Neural cell (in vitro differentiated cells): ENCODE measurements at regions not wholly inside any gene's neighbourhood (a gene's known extent, or its start where the extent isn't known, plus 50 kb on each side); places are given as distances from the start of the nearest gene placed in this dataset.

Experiments used
- H2AFZ ChIP-seq: fragments of 200-600, 300-800 bp; sonication (generic), shearing (Covaris generic); 2 replicates; pipeline ENCODE4 v1.6.0; 2014; ENCODE audit warnings: low read depth, mild to moderate bottlenecking, antibody characterized with exemption, low read length, moderate library complexity
- H3F3A ChIP-seq: fragments of 200-600 bp; shearing (Covaris generic); 2 replicates; pipeline ENCODE4 v1.6.1; 2016; ENCODE audit warnings: mild to moderate bottlenecking, moderate library complexity, mixed read lengths, antibody characterized with exemption, low read length; ENCODE audit not compliant: insufficient read depth, poor library complexity, severe bottlenecking
- H3K27ac ChIP-seq: fragments of 200-600, 300-800 bp; sonication (generic), shearing (Covaris generic); 2 replicates; pipeline ENCODE4 v1.5.1; 2014; ENCODE audit warnings: mild to moderate bottlenecking, low read length, moderate library complexity
- H3K27me3 ChIP-seq: fragments of 300-800, 200-600 bp; sonication (generic), shearing (Covaris generic); 2 replicates; pipeline ENCODE4 v1.6.0; 2014; ENCODE audit warnings: mild to moderate bottlenecking, low read depth, low read length, moderate library complexity; ENCODE audit not compliant: insufficient read depth
- H3K36me3 ChIP-seq: fragments of 300-800, 200-600 bp; sonication (generic), shearing (Covaris generic); 2 replicates; pipeline ENCODE4 v1.5.1; 2014; ENCODE audit warnings: mild to moderate bottlenecking, antibody characterized with exemption, low read length, moderate library complexity; ENCODE audit not compliant: insufficient read depth
- H3K4me2 ChIP-seq: fragments of 300-800, 200-600 bp; sonication (generic), shearing (Covaris generic); 2 replicates; pipeline ENCODE4 v1.6.0; 2014; ENCODE audit warnings: mild to moderate bottlenecking, low read length
- H3K4me3 ChIP-seq: fragments of 300-800, 200-600 bp; sonication (generic), shearing (Covaris generic); 2 replicates; pipeline ENCODE4 v1.5.1; 2014; ENCODE audit warnings: mild to moderate bottlenecking, low read length, moderate library complexity
- H3K79me2 ChIP-seq: fragments of 200-600 bp; shearing (Covaris generic); replicated peaks from 2 replicates; pipeline ENCODE4 v1.6.0; 2014; ENCODE audit warnings: mild to moderate bottlenecking, low read length, moderate library complexity; ENCODE audit not compliant: insufficient read depth
- H3K9ac ChIP-seq: fragments of 300-800, 200-600 bp; sonication (generic), shearing (Covaris generic); 2 replicates; pipeline ENCODE4 v1.6.1; 2016; ENCODE audit warnings: mild to moderate bottlenecking, low read length, mixed read lengths
- H3K9me2 ChIP-seq: fragments of 200-600 bp; shearing (Covaris generic); 2 replicates; pipeline ENCODE4 v1.6.1; 2016; ENCODE audit warnings: mild to moderate bottlenecking, low read length, mixed read lengths; ENCODE audit not compliant: insufficient read depth
- H3K9me3 ChIP-seq: fragments of 200-600, 300-800 bp; sonication (generic), shearing (Covaris generic); 2 replicates; pipeline ENCODE4 v1.6.1; 2016; ENCODE audit warnings: mild to moderate bottlenecking, mixed run types, low read length, moderate library complexity, mixed read lengths
- H4K20me1 ChIP-seq: fragments of 200-600 bp; shearing (Covaris generic); 2 replicates; pipeline ENCODE4 v1.6.1; 2016; ENCODE audit warnings: mild to moderate bottlenecking, mixed run types; ENCODE audit not compliant: insufficient read depth
- CTCF ChIP-seq: fragments of 450-650 bp; IDR thresholded peaks from 2 replicates; pipeline ENCODE4 v1.5.1; 2014; ENCODE audit warnings: antibody characterized with exemption, mild to moderate bottlenecking, moderate library complexity; ENCODE audit not compliant: poor library complexity, severe bottlenecking
- EP300 ChIP-seq: fragments of 450-650 bp; conservative IDR thresholded peaks from 2 replicates; pipeline ENCODE4 v1.6.1; 2014; ENCODE audit warnings: antibody characterized with exemption, mild to moderate bottlenecking, moderate library complexity; ENCODE audit not compliant: poor library complexity, severe bottlenecking
- EZH2 ChIP-seq: fragments of 200-600, 300-800 bp; shearing (Covaris generic), sonication (generic); IDR thresholded peaks from 2 replicates; pipeline ENCODE4 v1.6.1; 2014; ENCODE audit warnings: antibody characterized with exemption, low read length, borderline replicate concordance, mild to moderate bottlenecking; ENCODE audit not compliant: insufficient read depth, poor library complexity, severe bottlenecking
- MXI1 ChIP-seq: fragments of 450-650 bp; conservative IDR thresholded peaks from 2 replicates; pipeline ENCODE4 v1.6.1; 2014; ENCODE audit warnings: antibody characterized with exemption, mild to moderate bottlenecking; ENCODE audit not compliant: poor library complexity, severe bottlenecking
- POLR2AphosphoS5 ChIP-seq: IDR thresholded peaks from 2 replicates; pipeline ENCODE4 v1.6.1; 2012
- RAD21 ChIP-seq: fragments of 450-650 bp; conservative IDR thresholded peaks from 2 replicates; pipeline ENCODE4 v1.6.1; 2014; ENCODE audit warnings: antibody characterized with exemption, mild to moderate bottlenecking, moderate library complexity
- REST ChIP-seq: IDR thresholded peaks from 2 replicates; pipeline ENCODE4 v1.6.1; 2012; ENCODE audit warnings: borderline replicate concordance
- SMC3 ChIP-seq: fragments of 450-650 bp; conservative IDR thresholded peaks from 2 replicates; pipeline ENCODE4 v1.6.1; 2014; ENCODE audit warnings: antibody characterized with exemption, mild to moderate bottlenecking, moderate library complexity; ENCODE audit not compliant: poor library complexity
- TAF1 ChIP-seq: IDR thresholded peaks from 2 replicates; pipeline ENCODE4 v1.6.1; 2012; ENCODE audit warnings: low read depth

- no peak overlapping the region for H3K27ac ChIP-seq
- no peak overlapping the region for H2AFZ ChIP-seq
- TF ChIP-seq POLR2AphosphoS5 = no peak
- TF ChIP-seq EP300 = no peak
- no peak for TF ChIP-seq MXI1
- TF ChIP-seq REST = no peak
- no peak for TF ChIP-seq RAD21
- TF ChIP-seq EZH2 = no peak
- no peak for TF ChIP-seq TAF1
- no peak for TF ChIP-seq SMC3
- no peak for TF ChIP-seq CTCF
- H3K9me2 ChIP-seq = no peaks in the 10 kb centered on the region
- H3K4me3 ChIP-seq = no peak overlapping the region
- H3K9me3 ChIP-seq = no peaks in the 10 kb centered on the region
- H3F3A ChIP-seq = no peaks in the 10 kb centered on the region
- H3K27me3 ChIP-seq = no peaks in the 10 kb centered on the region
- no peaks in the 10 kb centered on the region for H3K79me2 ChIP-seq
- no peaks in the 10 kb centered on the region for H4K20me1 ChIP-seq
- H3K4me2 ChIP-seq = no peak overlapping the region
- H3K36me3 ChIP-seq = no peaks in the 10 kb centered on the region
- H3K9ac ChIP-seq = no peak overlapping the region
Observed at GRCh38 chr15:98057453-98057852, 97.0 kb downstream of the ARRDC4 start.

- TF ChIP-seq REST (no peak), MXI1 (no peak), CTCF (no peak), RAD21 (no peak), TAF1 (no peak), POLR2AphosphoS5 (no peak), EZH2 (no peak)
- H3K4me3 ChIP-seq = no peak overlapping the region
- no peak overlapping the region for H3K27ac ChIP-seq
- H3K27me3 ChIP-seq = no peaks in the 10 kb centered on the region
- no peak overlapping the region for H3K9ac ChIP-seq
- H3K79me2 ChIP-seq = no peaks in the 10 kb centered on the region
- H3K9me3 ChIP-seq = no peaks in the 10 kb centered on the region
- no peak overlapping the region for H2AFZ ChIP-seq
- H3K9me2 ChIP-seq = no peaks in the 10 kb centered on the region
- no peak overlapping the region for H3K4me2 ChIP-seq
- H4K20me1 ChIP-seq = no peaks in the 10 kb centered on the region
- no peaks in the 10 kb centered on the region for H3K36me3 ChIP-seq
- no peaks in the 10 kb centered on the region for H3F3A ChIP-seq
Observed at GRCh38 chr15:98062869-98063268, 102.4 kb downstream of the ARRDC4 start.
